H4 (cell line): ENCODE measurements at regions not wholly inside any gene's neighbourhood (a gene's known extent, or its start where the extent isn't known, plus 50 kb on each side); places are given as distances from the start of the nearest gene placed in this dataset.
"Not testable (repeated sequence)": the region's sequence is repeated elsewhere in the genome, so short reads cannot be mapped to it uniquely, and the experiment has no call there.

Experiments used
- DNase-seq: peaks from one replicate; pipeline ENCODE4 v3.0.0-alpha.2; 2015; ENCODE audit warnings: low spot score

DNA sequence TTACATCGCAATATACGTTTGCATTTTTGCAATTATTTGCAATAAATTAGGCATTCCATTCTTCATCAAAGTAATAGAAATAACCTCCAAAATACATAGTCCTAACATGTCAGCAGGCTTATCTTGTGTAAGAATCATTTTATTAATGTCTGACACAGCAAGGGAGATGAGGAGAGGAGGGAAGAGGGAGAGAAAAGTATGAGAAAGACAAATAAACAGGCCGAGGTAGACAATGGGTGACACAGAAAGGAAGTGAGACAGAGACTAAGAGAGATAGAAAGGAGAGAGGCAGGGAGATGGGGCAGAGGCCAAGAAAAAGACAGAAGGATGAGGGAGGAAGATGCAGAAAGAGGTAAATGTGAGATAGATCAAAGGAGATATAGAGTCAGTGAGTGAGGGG is 50.3 kb upstream of the CYP2B6 start:
- DNase-seq, result not testable (repeated sequence)

DNA sequence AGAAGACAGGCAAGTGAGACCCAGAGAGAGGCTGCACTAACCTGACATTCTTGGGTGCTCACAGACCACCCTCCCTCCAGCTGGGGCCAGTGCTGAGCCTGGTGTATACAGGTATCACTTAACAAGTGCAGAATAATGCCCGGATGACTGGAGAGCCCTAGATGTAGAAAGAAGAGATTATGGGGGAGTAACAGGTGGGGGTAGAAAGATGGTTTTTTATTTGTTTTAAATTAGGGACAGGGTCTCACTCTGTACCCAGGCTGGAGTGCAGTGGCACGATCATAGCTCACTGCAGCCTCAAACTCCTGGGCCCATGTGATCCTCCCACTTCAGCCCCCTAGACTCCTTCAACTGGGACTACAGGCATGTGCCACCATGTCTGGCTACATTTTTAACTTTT is 53.1 kb upstream of the CYP2B6 start:
- DNase-seq, result not testable (repeated sequence)

DNA sequence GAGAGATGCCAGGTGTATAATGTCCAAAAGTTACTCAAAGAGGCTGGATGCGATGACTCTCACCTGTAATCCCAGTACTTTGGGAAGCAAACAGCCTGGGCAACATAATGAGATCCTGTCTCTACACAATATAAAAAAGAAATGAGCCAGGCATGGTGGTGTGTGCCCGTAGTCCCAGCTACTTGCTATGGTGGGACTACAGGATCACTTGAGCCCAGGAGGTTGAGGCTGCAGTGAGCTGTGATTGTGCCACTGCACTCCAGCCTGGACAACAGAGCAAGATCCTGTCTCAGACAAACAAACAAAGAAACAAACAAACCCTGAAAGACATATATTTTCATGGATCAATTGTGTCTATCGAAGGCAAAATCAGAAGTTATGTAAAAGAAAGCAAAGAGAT is 54.3 kb upstream of the CYP2B6 start:
- no peak for DNase-seq

DNA sequence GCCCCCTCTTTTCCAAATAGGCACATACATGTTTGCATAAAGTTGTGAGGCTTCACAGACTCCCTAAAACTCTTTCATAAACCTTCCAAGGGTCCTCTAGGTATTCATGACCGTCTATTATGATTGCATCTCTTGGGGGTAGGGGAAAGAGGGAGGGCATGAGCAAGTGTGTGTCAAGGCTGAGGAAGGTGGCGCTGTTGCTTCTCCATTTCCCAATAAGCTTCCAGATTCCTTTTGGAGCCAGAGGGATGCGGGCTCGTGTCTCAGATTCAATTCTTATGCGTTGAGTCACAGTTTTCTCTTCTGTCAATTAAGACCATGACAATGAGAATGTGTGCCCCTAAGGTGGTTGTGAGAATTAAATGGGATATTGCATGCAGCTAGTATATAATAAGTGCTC is 51.0 kb upstream of the CYP2A7 start:
- DNase-seq, result peak; percentile 46

DNA sequence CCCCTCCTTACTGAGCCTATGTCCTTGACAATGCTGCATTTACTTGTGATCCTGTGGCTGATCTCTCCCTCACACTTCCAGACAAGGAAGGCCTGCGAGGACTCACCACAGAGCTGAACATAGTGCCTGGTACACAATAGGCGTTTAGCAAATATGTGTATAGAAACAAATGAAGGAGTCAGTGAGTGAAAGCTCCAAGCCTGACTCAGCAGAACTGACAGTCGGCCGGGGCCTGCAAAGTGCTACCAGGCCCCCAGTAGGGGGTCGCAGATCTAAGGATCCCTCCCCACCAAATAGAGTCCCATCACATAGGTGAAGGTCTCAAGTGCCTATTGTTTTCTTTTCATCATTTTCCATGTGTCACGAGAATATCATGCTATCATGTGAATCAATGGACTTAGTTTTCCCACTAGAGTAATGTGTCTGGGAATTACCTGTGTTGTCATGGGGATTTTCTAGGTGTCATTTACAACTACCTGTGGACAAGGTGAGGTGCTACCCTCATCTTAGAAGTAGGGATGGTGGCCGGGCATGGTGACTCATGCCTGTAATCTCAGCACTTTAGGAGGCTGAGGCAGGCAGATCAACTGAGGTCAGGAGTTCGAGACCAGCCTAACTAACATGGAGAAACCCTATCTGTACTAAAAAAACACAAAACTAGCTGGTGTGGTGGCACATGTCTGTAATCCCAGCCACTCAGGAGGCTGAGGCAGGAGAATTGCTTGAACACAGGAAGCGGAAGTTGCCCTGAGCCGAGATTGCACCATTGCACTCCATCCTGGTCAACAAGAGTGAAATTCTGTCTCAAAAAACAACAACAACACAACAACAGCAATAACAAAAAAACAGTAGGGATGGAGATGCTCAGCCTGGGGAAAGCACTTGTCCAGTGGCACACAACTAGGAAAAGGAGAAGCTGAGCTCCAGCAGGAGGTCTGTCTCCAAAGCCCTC is 50.3 kb upstream of the CYP2A7 start:
- DNase-seq, result no peak
